HG03354 (cell line): ENCODE measurements at regions not wholly inside any gene's neighbourhood (a gene's known extent, or its start where the extent isn't known, plus 50 kb on each side); places are given as distances from the start of the nearest gene placed in this dataset.
A peak's percentile ranks its signal among the peaks of the same experiment; 100 is the strongest.
"Not testable (repeated sequence)": the region's sequence is repeated elsewhere in the genome, so short reads cannot be mapped to it uniquely, and the experiment has no call there.

Source experiments
- ATAC-seq: cut with Tn5 transposase; IDR thresholded peaks from one replicate; pipeline ENCODE4 v1.9.1; 2021; ENCODE audit warnings: mild to moderate bottlenecking; ENCODE audit not compliant: unreplicated experiment, poor library complexity, severe bottlenecking

DNA sequence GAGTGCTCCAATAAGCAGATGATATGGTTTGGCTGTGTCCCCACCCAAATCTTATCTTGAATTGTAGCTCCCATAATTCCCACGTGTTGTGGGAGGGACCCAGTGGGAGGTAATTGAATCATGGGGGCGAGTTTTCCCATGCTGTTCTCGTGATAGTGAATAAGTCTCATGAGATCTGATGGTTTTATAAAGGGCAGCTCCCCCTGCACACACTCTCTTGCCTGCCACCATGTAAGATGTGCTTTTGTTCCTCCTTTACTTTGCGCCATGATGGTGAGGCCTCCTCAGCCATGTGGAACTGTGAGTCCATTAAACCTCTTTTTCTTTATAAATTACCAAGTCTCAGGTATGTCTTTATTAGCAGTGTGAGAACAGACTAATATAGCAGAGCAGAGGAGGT lies 142.5 kb downstream of the ADSS2 start:
- not testable (repeated sequence) for ATAC-seq

DNA sequence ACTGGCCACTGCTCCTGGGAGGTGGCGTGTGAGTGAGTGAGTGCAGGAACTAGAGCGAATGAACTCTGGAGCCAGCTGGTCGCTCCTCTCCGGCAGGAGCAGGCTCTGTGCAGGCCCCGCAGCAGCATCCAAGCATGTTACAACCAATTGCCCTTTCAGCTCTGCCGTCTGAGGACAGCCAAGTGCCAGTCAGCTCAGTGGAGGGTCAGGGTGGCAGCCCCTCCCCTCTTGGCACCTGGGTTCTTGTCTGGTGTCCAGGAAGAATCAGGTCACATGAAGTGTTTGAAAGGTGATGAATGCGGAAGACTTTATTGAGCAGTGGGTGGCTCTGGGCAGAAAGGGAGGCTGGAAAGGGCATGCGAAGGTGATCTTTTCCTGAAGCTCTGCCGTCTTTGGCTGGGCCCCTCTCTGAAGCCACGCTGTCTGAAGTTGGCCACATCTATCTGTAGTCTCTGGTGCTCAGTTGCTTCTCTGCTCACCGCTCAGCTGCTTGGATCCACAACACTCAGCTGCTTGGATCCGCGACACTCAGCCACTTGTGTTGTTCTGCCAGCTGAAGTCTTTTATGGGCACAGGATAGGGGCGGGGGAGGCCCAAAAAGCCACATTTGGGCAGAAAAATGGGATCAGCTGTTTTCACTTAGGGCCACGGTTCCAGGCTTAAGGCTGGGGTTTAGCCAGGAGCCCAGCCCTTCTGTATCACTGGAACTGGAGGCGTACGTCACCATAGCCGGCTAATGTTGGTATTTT lies 139.8 kb downstream of the ADSS2 start:
- ATAC-seq = no peak

DNA sequence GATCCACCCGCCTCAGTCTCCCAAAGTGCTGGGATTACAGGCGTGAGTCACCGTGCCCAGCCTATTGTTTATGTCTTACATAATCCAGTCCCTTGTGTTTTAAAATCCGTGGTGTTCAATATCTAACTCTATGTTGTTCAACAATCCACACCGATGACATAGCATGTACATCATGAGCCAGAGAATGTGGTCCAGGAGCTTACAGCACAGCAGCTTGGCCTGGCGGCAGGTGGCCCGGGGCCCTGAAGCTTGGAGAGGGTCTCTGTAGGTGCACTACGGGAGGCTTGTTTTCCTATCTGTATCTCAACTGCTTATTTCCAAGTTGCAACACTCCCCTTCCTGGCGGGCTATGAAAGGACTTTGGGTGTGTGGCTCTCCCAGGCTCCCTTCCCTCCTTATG lies 138.4 kb downstream of the ADSS2 start:
- no peak for ATAC-seq

- no peak for ATAC-seq
Measured at GRCh38 chr1:244314921-244315559, 136.7 kb downstream of the ADSS2 start.

GRCh38 chr1:244315996-244316395 lies 135.7 kb downstream of the ADSS2 start:
- ATAC-seq = no peak

- ATAC-seq = no peak
Measured at GRCh38 chr1:244316407-244316806, 135.3 kb downstream of the ADSS2 start.

- ATAC-seq = no peak
Measured at GRCh38 chr1:244316986-244317655, 134.6 kb downstream of the ADSS2 start.

- no peak for ATAC-seq
Measured at GRCh38 chr1:244318078-244318477, 133.6 kb downstream of the ADSS2 start.

- ATAC-seq = no peak
Measured at GRCh38 chr1:244318512-244318911, 133.2 kb downstream of the ADSS2 start.

GRCh38 chr1:244319283-244320132 lies 132.2 kb downstream of the ADSS2 start:
- ATAC-seq = peak; percentile 82

GRCh38 chr1:244322181-244322580 lies 129.5 kb downstream of the ADSS2 start:
- no peak for ATAC-seq

GRCh38 chr1:244322791-244323521 lies 128.8 kb downstream of the ADSS2 start:
- no peak for ATAC-seq

- peak; percentile 12 for ATAC-seq
Measured at GRCh38 chr1:244324176-244324883, 127.4 kb downstream of the ADSS2 start.

DNA sequence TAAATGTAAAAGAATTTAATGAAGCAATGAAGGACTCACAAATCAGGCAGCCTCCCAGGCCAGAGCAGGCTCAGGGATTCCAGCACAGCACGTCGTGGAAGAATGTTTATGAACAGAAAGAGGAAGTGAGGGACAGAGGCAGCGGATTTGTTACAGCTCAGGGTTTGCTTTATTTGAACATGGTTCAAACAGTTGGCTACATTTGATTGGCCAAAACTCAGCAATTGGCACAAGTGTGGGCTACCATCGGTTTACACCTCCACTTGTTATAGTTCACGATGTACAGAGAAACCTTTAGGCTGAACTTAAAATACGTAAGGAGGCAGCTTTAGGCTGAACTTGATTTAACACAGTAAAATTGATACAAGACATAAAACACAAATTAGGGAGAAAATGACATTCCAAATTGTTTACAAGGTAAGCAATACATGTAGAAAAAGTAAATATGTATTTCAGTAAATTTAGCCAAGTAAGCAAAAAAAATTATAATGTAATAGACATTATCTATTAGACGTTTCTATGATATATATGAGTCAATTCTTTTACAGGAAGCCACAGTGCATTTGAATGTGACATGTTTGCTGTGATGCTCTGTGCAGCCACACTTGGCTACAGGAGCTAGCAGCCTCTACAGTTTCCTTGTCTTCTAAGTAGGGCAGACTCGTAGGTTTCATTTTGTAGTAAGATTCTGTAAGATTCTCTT lies 126.5 kb downstream of the ADSS2 start:
- ATAC-seq = peak; percentile 89

GRCh38 chr1:244326757-244327156 lies 125.0 kb downstream of the ADSS2 start:
- ATAC-seq = no peak

DNA sequence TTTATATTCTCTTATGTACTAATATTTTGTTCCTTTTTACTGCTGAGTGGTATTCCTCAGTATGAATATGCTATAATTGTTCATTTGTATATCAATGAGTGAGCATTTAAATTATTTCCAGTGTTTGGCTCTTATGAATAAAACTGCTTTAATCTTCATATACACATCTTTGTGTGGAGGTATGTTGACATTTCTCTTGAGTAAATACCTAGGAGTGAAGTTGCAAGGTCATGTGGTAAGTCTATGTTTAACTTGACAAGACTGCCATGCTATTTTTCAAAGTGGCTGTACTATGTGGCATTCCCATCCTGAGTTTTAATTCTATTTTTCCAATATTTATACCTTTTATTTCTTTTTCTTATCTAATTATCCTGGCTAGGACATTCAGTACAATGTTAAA lies 124.2 kb downstream of the ADSS2 start:
- ATAC-seq = no peak

DNA sequence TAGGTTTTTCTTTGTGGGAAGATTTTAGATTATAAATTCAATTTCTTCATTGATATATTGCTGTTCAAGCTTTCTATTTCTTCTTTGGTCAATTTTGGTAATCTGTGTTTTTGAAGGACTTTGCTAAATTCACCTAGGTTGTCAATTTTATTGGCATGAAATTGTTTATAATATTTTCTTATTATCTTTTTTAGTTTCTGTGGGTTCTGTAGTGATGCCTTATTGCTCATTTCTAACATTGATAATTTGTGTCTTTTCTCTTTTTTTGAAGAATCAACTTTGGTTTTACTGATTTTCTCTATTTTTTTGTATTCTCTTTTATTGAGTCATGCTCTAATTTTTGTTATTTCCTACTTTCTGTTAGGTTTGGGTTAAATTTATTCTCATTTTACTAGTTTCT lies 123.2 kb downstream of the ADSS2 start:
- ATAC-seq = no peak

GRCh38 chr1:244329591-244330317 lies 122.0 kb downstream of the ADSS2 start:
- ATAC-seq = no peak
